Sigmoid colon (tissue), 4 donors: ENCODE measurements at regions not wholly inside any gene's neighbourhood (a gene's known extent, or its start where the extent isn't known, plus 50 kb on each side); places are given as distances from the start of the nearest gene placed in this dataset.

ENCODE experiments used
- EP300 ChIP-seq, 4 donors: sonication (generic); formaldehyde crosslinking; IDR thresholded peaks; one replicate each; pipeline ENCODE4 v1.6.1; 2017; ENCODE audit warnings: antibody characterized with exemption in 4 of 4
- POLR2A ChIP-seq, 2 donors: fragments of 450-650 bp; IDR thresholded peaks; one replicate each; pipeline ENCODE4 v1.6.1; 2016; ENCODE audit warnings: antibody characterized with exemption in 2 of 2, mild to moderate bottlenecking in 2 of 2, moderate library complexity in 2 of 2
- POLR2AphosphoS5 ChIP-seq, 4 donors: sonication (generic); formaldehyde crosslinking; IDR thresholded peaks; one replicate each; pipeline ENCODE4 v1.6.1; 2017; ENCODE audit warnings: antibody characterized with exemption in 4 of 4
- TF ChIP-seq, protein P1 (sequence below), 4 experiments: fragments of 450-650 bp in 3 of 4; fragments of 200-600 bp in 1 of 4; IDR thresholded peaks; one replicate each; pipeline ENCODE4 v1.5.1; 2016 to 2019; ENCODE audit warnings: antibody characterized with exemption in 4 of 4, mild to moderate bottlenecking in 3 of 4, moderate library complexity in 2 of 4

DNA sequence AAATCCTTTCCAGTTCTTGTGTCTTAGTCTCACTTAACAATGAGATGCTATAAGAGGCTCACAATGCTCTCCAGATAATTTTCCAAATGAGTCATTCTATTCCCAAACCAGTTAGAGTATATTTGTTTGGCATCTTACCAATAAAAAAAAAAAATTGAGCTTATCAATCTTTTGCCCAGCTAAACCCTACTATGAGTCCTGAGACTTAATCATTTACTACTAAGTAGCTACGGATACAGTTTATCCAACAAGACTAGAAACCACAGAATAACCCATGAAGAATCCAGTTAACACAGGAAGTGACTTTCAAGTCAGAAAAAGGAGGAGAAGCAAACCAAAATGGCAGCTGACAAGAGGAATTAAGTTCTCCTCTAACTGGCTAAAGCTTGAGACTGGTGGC is 330.3 kb upstream of the XYLT1 start:
- TF ChIP-seq POLR2A (IDR thresholded peaks at IDR 0.05): no peak
- TF ChIP-seq, protein P1, sequence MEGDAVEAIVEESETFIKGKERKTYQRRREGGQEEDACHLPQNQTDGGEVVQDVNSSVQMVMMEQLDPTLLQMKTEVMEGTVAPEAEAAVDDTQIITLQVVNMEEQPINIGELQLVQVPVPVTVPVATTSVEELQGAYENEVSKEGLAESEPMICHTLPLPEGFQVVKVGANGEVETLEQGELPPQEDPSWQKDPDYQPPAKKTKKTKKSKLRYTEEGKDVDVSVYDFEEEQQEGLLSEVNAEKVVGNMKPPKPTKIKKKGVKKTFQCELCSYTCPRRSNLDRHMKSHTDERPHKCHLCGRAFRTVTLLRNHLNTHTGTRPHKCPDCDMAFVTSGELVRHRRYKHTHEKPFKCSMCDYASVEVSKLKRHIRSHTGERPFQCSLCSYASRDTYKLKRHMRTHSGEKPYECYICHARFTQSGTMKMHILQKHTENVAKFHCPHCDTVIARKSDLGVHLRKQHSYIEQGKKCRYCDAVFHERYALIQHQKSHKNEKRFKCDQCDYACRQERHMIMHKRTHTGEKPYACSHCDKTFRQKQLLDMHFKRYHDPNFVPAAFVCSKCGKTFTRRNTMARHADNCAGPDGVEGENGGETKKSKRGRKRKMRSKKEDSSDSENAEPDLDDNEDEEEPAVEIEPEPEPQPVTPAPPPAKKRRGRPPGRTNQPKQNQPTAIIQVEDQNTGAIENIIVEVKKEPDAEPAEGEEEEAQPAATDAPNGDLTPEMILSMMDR (IDR thresholded peaks at IDR 0.05): no peak
- TF ChIP-seq EP300 (IDR thresholded peaks at IDR 0.05): no peak
- TF ChIP-seq POLR2AphosphoS5 (IDR thresholded peaks at IDR 0.05): no peak
